ENCODE measurements at regions not wholly inside any gene's neighbourhood (a gene's known extent, or its start where the extent isn't known, plus 50 kb on each side); places are given as distances from the start of the nearest gene placed in this dataset.

- Mint-ChIP-seq H3K4me1 (ENCODE audit: low read depth) (no peaks in the 10 kb centered on the region), H3K36me3 (ENCODE audit: low read depth) (no peaks in the 10 kb centered on the region), H3K9me3 (no peaks in the 10 kb centered on the region), H3K4me3 (no peak overlapping the region), H3K27me3 (peaks cover 48% of the 10 kb centered on the region), H3K27ac (no peak overlapping the region)
- TF ChIP-seq, protein P1, sequence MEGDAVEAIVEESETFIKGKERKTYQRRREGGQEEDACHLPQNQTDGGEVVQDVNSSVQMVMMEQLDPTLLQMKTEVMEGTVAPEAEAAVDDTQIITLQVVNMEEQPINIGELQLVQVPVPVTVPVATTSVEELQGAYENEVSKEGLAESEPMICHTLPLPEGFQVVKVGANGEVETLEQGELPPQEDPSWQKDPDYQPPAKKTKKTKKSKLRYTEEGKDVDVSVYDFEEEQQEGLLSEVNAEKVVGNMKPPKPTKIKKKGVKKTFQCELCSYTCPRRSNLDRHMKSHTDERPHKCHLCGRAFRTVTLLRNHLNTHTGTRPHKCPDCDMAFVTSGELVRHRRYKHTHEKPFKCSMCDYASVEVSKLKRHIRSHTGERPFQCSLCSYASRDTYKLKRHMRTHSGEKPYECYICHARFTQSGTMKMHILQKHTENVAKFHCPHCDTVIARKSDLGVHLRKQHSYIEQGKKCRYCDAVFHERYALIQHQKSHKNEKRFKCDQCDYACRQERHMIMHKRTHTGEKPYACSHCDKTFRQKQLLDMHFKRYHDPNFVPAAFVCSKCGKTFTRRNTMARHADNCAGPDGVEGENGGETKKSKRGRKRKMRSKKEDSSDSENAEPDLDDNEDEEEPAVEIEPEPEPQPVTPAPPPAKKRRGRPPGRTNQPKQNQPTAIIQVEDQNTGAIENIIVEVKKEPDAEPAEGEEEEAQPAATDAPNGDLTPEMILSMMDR (IDR thresholded peaks at IDR 0.05) = no peak
- no peak overlapping the region for H3K27ac ChIP-seq (ENCODE audit: low read depth in 1 of 2, low read length in 2 of 2)
- H3K4me3 ChIP-seq (ENCODE audit: low read length) = no peak overlapping the region
- no peaks in the 10 kb centered on the region for H3K4me1 ChIP-seq (ENCODE audit: insufficient read depth, low read length)
- ChIA-PET POLR2A (no interaction called here), CTCF (no interaction called here)
- H3K27me3 ChIP-seq (ENCODE audit: control insufficient read depth in 1 of 2, insufficient read depth in 2 of 2, low read length in 2 of 2) = peaks cover 6 to 37% of the 10 kb centered on the region in 2 experiments
- intact Hi-C loops (cut with DNase I, micrococcal nuclease) = no loop called here
- peaks cover 0 to 26% of the 10 kb centered on the region in 2 experiments for H3K9me3 ChIP-seq (ENCODE audit: control insufficient read depth in 1 of 2, insufficient read depth in 1 of 2, low read length in 2 of 2)
- ATAC-seq (ENCODE audit: poor library complexity) (no peak), DNase-seq (no peak)
- no peaks in the 10 kb centered on the region for H3K36me3 ChIP-seq (ENCODE audit: insufficient read depth, low read length)
Measured at GRCh38 chr3:126263971-126264370, 83.6 kb upstream of the ALDH1L1 start.

DNA sequence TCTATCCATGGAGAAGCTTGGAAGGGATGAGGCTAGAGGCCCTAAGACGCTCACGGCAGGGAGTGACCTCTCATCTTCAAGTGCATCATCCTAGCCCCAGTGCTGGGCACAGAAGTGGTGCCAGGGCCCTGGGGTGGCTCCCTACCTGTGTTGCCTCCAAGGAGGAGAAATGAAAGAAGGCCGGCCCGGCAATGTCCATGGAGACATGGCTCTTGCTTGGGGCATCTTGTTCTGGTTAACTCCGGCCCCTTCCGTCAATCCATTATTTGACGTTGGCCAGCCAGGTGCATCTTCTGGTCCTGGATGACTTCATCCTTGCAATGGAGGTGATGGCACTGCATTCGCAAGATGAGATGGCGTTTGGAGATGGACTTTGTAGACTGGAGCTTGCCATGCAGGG is 83.2 kb upstream of the ALDH1L1 start:
- Mint-ChIP-seq H3K27ac (no peak overlapping the region), H3K4me3 (no peak overlapping the region), H3K27me3 (peaks cover 44% of the 10 kb centered on the region), H3K36me3 (ENCODE audit: low read depth) (no peaks in the 10 kb centered on the region), H3K4me1 (ENCODE audit: low read depth) (no peaks in the 10 kb centered on the region), H3K9me3 (no peaks in the 10 kb centered on the region)
- Histone ChIP-seq H3K9me3 (ENCODE audit: control insufficient read depth in 1 of 2, insufficient read depth in 1 of 2, low read length in 2 of 2) (peaks cover 0 to 26% of the 10 kb centered on the region in 2 experiments), H3K4me3 (ENCODE audit: low read length) (no peak overlapping the region), H3K27ac (ENCODE audit: low read depth in 1 of 2, low read length in 2 of 2) (no peak overlapping the region), H3K27me3 (ENCODE audit: control insufficient read depth in 1 of 2, insufficient read depth in 2 of 2, low read length in 2 of 2) (peaks cover 6 to 34% of the 10 kb centered on the region in 2 experiments), H3K36me3 (ENCODE audit: insufficient read depth, low read length) (no peaks in the 10 kb centered on the region), H3K4me1 (ENCODE audit: insufficient read depth, low read length) (no peaks in the 10 kb centered on the region)
- TF ChIP-seq, protein P1 (IDR thresholded peaks at IDR 0.05) = no peak
- intact Hi-C loops (cut with DNase I, micrococcal nuclease) = no loop called here
- ChIA-PET POLR2A (no interaction called here), CTCF (no interaction called here)
- no peak for ATAC-seq (ENCODE audit: poor library complexity)
- no peak for DNase-seq

- intact Hi-C loops (cut with DNase I, micrococcal nuclease) = no loop called here
- no peak for DNase-seq
- Histone ChIP-seq H3K36me3 (ENCODE audit: insufficient read depth, low read length) (no peaks in the 10 kb centered on the region), H3K4me3 (ENCODE audit: low read length) (no peak overlapping the region), H3K4me1 (ENCODE audit: insufficient read depth, low read length) (no peaks in the 10 kb centered on the region), H3K27ac (ENCODE audit: low read depth in 1 of 2, low read length in 2 of 2) (no peak overlapping the region), H3K27me3 (ENCODE audit: control insufficient read depth in 1 of 2, insufficient read depth in 2 of 2, low read length in 2 of 2) (peaks cover 4 to 25% of the 10 kb centered on the region in 2 experiments), H3K9me3 (ENCODE audit: control insufficient read depth in 1 of 2, insufficient read depth in 1 of 2, low read length in 2 of 2) (peaks cover 0 to 18% of the 10 kb centered on the region in 2 experiments)
- Mint-ChIP-seq H3K27me3 (peaks cover 37% of the 10 kb centered on the region), H3K4me3 (no peak overlapping the region), H3K9me3 (no peaks in the 10 kb centered on the region), H3K36me3 (ENCODE audit: low read depth) (no peaks in the 10 kb centered on the region), H3K27ac (no peak overlapping the region), H3K4me1 (ENCODE audit: low read depth) (no peaks in the 10 kb centered on the region)
- CTCF ChIA-PET = no interaction called here
- POLR2A ChIA-PET = no interaction called here
- TF ChIP-seq, protein P1 (IDR thresholded peaks at IDR 0.05) = no peak
- ATAC-seq (ENCODE audit: poor library complexity) = no peak
Measured at GRCh38 chr3:126262227-126262626, 81.8 kb upstream of the ALDH1L1 start.
